GM23338 (cell line): ENCODE measurements at regions not wholly inside any gene's neighbourhood (a gene's known extent, or its start where the extent isn't known, plus 50 kb on each side); places are given as distances from the start of the nearest gene placed in this dataset.

Experiments used
- ATAC-seq: fragments of 200-7000 bp; cut with Tn5 transposase; 3 replicates; pipeline ENCODE4 v1.9.1; 2020
- DNase-seq: peaks from one replicate; pipeline ENCODE4 v3.0.0-alpha.2; 2015; ENCODE audit warnings: low spot score
- H2AFZ ChIP-seq: fragments of 200-600 bp; sonication (generic); 2 replicates; pipeline ENCODE4 v1.8.0; 2016; ENCODE audit warnings: antibody characterized with exemption, mild to moderate bottlenecking, moderate library complexity
- H3F3A ChIP-seq: fragments of 200-600 bp; sonication (generic); replicated peaks from 2 replicates; pipeline ENCODE4 v1.8.0; 2017; ENCODE audit warnings: antibody characterized with exemption, mixed run types, low read depth
- H3K27ac ChIP-seq: fragments of 200-600 bp; sonication (generic); 2 replicates; pipeline ENCODE4 v1.6.1; 2016; ENCODE audit warnings: low read depth
- H3K27me3 ChIP-seq: fragments of 200-600 bp; sonication (generic); 2 replicates; pipeline ENCODE4 v1.8.0; 2016; ENCODE audit warnings: mild to moderate bottlenecking, mixed run types, moderate library complexity; ENCODE audit not compliant: insufficient read depth
- H3K36me3 ChIP-seq: fragments of 200-600 bp; sonication (generic); 2 replicates; pipeline ENCODE4 v1.8.0; 2016; ENCODE audit warnings: mild to moderate bottlenecking; ENCODE audit not compliant: insufficient read depth
- H3K4me1 ChIP-seq: fragments of 200-600 bp; sonication (generic); 2 replicates; pipeline ENCODE4 v1.8.0; 2016; ENCODE audit warnings: mild to moderate bottlenecking, moderate library complexity; ENCODE audit not compliant: insufficient read depth
- H3K4me2 ChIP-seq: fragments of 200-600 bp; sonication (generic); 2 replicates; pipeline ENCODE4 v1.7.1; 2017; ENCODE audit warnings: mixed run types
- H3K4me3 ChIP-seq: fragments of 200-600 bp; sonication (generic); 2 replicates; pipeline ENCODE4 v1.6.1; 2016; ENCODE audit warnings: mixed run types
- H3K79me2 ChIP-seq: fragments of 200-600 bp; sonication (generic); replicated peaks from 2 replicates; pipeline ENCODE4 v1.8.0; 2017; ENCODE audit warnings: mild to moderate bottlenecking; ENCODE audit not compliant: insufficient read depth
- H3K9me2 ChIP-seq: fragments of 200-600 bp; sonication (generic); 2 replicates; pipeline ENCODE4 v1.8.0; 2017; ENCODE audit not compliant: insufficient read depth
- H4K20me1 ChIP-seq: fragments of 200-600 bp; sonication (generic); replicated peaks from 2 replicates; pipeline ENCODE4 v1.8.0; 2017; ENCODE audit warnings: mild to moderate bottlenecking; ENCODE audit not compliant: insufficient read depth
- H3K27ac Mint-ChIP-seq: 2 replicates; pipeline ENCODE4 v1.8.0; 2020; ENCODE audit warnings: inconsistent platforms, mild to moderate bottlenecking, moderate library complexity, mixed read lengths
- H3K27me3 Mint-ChIP-seq: 3 replicates; pipeline ENCODE4 v1.8.0; 2022; ENCODE audit warnings: low read depth, mild to moderate bottlenecking, moderate library complexity, mixed read lengths, inconsistent platforms; ENCODE audit not compliant: insufficient read depth, poor library complexity
- H3K36me3 Mint-ChIP-seq: 3 replicates; pipeline ENCODE4 v1.8.0; 2021; ENCODE audit warnings: low read depth, mild to moderate bottlenecking, inconsistent platforms, moderate library complexity, mixed read lengths
- H3K4me1 Mint-ChIP-seq: 3 replicates; pipeline ENCODE4 v1.8.0; 2020; ENCODE audit warnings: mild to moderate bottlenecking, inconsistent platforms, mixed read lengths
- H3K4me3 Mint-ChIP-seq: 3 replicates; pipeline ENCODE4 v1.8.0; 2021; ENCODE audit warnings: moderate library complexity, mild to moderate bottlenecking, inconsistent platforms, mixed read lengths
- H3K9me3 Mint-ChIP-seq: 3 replicates; pipeline ENCODE4 v1.8.0; 2020; ENCODE audit warnings: moderate library complexity, mild to moderate bottlenecking, inconsistent platforms, mixed read lengths
- CREB1 ChIP-seq: fragments of 250-450 bp; sonication (Bioruptor Pico); IDR thresholded peaks from 2 replicates; pipeline ENCODE4 v1.5.0; 2020; ENCODE audit warnings: low read depth, mild to moderate bottlenecking, moderate library complexity
- CTCF ChIP-seq, 2 experiments: fragments of 200-600 bp in 1 of 2; sonication (generic) in 1 of 2; conservative IDR thresholded peaks; 2 replicates each; pipeline versions ENCODE4 v1.5.1 to v1.6.1; 2016 to 2017; ENCODE audit warnings: antibody characterized with exemption in 2 of 2, low read depth in 2 of 2, mild to moderate bottlenecking in 2 of 2, moderate library complexity in 1 of 2
- EZH2phosphoT487 ChIP-seq: fragments of 200-600 bp; sonication (generic); IDR thresholded peaks from one replicate; pipeline ENCODE4 v1.8.1; 2018; ENCODE audit warnings: antibody characterized with exemption; ENCODE audit not compliant: unreplicated experiment
- JUNB ChIP-seq: IDR thresholded peaks from one replicate; pipeline ENCODE4 v1.6.1; 2016; ENCODE audit warnings: antibody characterized with exemption; ENCODE audit not compliant: unreplicated experiment
- NANOG ChIP-seq: IDR thresholded peaks from 2 replicates; pipeline ENCODE4 v1.6.1; 2016; ENCODE audit warnings: antibody characterized with exemption, borderline replicate concordance
- POLR2AphosphoS5 ChIP-seq: IDR thresholded peaks from 2 replicates; pipeline ENCODE4 v1.6.1; 2016; ENCODE audit warnings: antibody characterized with exemption, low read depth
- REST ChIP-seq: IDR thresholded peaks from one replicate; pipeline ENCODE4 v1.6.1; 2018; ENCODE audit warnings: antibody characterized with exemption; ENCODE audit not compliant: unreplicated experiment
- STAT1 ChIP-seq: IDR thresholded peaks from one replicate; pipeline ENCODE4 v1.6.1; 2016; ENCODE audit warnings: antibody characterized with exemption; ENCODE audit not compliant: unreplicated experiment
- ZNF114 ChIP-seq: fragments of 250-450 bp; sonication (Bioruptor Pico); IDR thresholded peaks from 2 replicates; pipeline ENCODE4 v1.5.0; 2020; ENCODE audit warnings: mild to moderate bottlenecking, moderate library complexity
- ZNF331 ChIP-seq: fragments of 250-450 bp; sonication (Bioruptor Pico); IDR thresholded peaks from 2 replicates; pipeline ENCODE4 v1.5.0; 2020; ENCODE audit warnings: low read depth, mild to moderate bottlenecking, moderate library complexity
- ZNF462 ChIP-seq: fragments of 250-450 bp; sonication (Bioruptor Pico); IDR thresholded peaks from 2 replicates; pipeline ENCODE4 v1.5.0; 2020; ENCODE audit warnings: mild to moderate bottlenecking, moderate library complexity

- TF ChIP-seq REST (no peak), CREB1 (no peak)
These were observed 1284.5 kb downstream of the EFNA5 start (continued) for GRCh38 chr5:106386287-106386686.

GRCh38 chr5:106380736-106381135 lies 1290.0 kb downstream of the EFNA5 start:
- Histone ChIP-seq H3K4me1 (no peaks in the 10 kb centered on the region), H3F3A (no peaks in the 10 kb centered on the region), H3K79me2 (no peaks in the 10 kb centered on the region), H3K27me3 (no peaks in the 10 kb centered on the region), H3K4me2 (no peak overlapping the region), H4K20me1 (no peaks in the 10 kb centered on the region), H3K36me3 (no peaks in the 10 kb centered on the region), H3K27ac (no peak overlapping the region), H2AFZ (peak overlapping the region; percentile 61), H3K9me2 (no peaks in the 10 kb centered on the region), H3K4me3 (no peak overlapping the region)
- Mint-ChIP-seq H3K36me3 (no peaks in the 10 kb centered on the region), H3K9me3 (no peaks in the 10 kb centered on the region), H3K27me3 (peaks cover 1% of the 10 kb centered on the region), H3K4me3 (no peak overlapping the region), H3K27ac (no peak overlapping the region), H3K4me1 (peaks cover 6% of the 10 kb centered on the region)
- ATAC-seq (no peak), DNase-seq (no peak)
- TF ChIP-seq ZNF462 (CRISPR knock-in tag) (no peak), JUNB (no peak), ZNF331 (CRISPR knock-in tag) (no peak), CTCF (conservative IDR thresholded peaks at IDR 0.05; ENCODE audit: low read depth in 2 of 2) (no peak), NANOG (no peak), STAT1 (no peak), ZNF114 (CRISPR knock-in tag) (no peak), REST (no peak), EZH2phosphoT487 (no peak), POLR2AphosphoS5 (no peak)
